ENCODE measurements at regions not wholly inside any gene's neighbourhood (a gene's known extent, or its start where the extent isn't known, plus 50 kb on each side); places are given as distances from the start of the nearest gene placed in this dataset.
"Not testable (repeated sequence)": the region's sequence is repeated elsewhere in the genome, so short reads cannot be mapped to it uniquely, and the experiment has no call there.

DNA sequence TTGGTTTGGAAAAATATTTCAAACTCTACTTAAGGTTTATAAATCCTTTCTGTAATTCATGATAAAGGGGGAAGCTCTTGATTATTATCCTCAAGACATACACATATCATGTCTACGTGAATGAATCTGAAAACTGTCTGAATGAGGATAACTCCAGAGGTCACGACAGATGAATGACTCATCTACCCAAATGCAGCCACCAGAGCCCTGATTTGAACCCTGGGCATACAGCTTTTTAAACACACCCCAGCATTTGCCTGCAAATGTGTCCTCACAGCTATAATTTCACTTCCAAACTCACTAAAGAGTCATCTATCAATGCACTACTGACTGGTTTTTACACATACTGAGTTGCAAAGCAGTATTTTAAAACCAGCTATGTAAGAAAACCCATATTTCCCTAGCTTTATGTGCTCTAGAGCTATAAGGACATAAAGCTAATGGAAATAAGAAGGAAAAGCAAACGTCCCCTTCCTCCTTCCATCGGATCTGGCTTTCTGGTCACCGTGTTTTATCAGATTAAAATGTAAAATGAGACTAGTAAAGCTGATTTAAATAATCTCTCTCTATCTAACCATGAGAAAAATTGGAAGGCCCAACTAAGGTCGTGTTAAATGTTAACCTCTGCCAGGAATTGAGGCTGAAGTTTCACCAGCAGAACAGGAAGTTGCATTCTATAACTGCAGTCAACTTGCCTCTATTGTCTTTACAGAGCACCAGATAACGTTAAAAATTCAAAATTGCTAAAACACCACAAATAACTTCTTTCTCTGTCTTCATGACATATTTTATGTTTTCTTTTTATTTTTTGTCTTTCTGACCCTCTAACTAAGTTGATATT, 63.1 kb upstream of the SPP1 start:
- TF ChIP-seq, protein P1, sequence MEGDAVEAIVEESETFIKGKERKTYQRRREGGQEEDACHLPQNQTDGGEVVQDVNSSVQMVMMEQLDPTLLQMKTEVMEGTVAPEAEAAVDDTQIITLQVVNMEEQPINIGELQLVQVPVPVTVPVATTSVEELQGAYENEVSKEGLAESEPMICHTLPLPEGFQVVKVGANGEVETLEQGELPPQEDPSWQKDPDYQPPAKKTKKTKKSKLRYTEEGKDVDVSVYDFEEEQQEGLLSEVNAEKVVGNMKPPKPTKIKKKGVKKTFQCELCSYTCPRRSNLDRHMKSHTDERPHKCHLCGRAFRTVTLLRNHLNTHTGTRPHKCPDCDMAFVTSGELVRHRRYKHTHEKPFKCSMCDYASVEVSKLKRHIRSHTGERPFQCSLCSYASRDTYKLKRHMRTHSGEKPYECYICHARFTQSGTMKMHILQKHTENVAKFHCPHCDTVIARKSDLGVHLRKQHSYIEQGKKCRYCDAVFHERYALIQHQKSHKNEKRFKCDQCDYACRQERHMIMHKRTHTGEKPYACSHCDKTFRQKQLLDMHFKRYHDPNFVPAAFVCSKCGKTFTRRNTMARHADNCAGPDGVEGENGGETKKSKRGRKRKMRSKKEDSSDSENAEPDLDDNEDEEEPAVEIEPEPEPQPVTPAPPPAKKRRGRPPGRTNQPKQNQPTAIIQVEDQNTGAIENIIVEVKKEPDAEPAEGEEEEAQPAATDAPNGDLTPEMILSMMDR (IDR thresholded peaks at IDR 0.05; ENCODE audit: partially characterized antibody, unreplicated experiment) = no peak
- DNase-seq = no peak
- Mint-ChIP-seq H3K27me3 (ENCODE audit: unreplicated experiment) (no peaks in the 10 kb centered on the region), H3K36me3 (ENCODE audit: unreplicated experiment) (peaks cover 3% of the 10 kb centered on the region), H3K4me1 (ENCODE audit: low read depth, unreplicated experiment) (peaks cover 4% of the 10 kb centered on the region), H3K4me3 (ENCODE audit: unreplicated experiment) (no peak overlapping the region), H3K9me3 (ENCODE audit: unreplicated experiment) (no peaks in the 10 kb centered on the region), H3K27ac (ENCODE audit: unreplicated experiment) (no peak overlapping the region)

DNA sequence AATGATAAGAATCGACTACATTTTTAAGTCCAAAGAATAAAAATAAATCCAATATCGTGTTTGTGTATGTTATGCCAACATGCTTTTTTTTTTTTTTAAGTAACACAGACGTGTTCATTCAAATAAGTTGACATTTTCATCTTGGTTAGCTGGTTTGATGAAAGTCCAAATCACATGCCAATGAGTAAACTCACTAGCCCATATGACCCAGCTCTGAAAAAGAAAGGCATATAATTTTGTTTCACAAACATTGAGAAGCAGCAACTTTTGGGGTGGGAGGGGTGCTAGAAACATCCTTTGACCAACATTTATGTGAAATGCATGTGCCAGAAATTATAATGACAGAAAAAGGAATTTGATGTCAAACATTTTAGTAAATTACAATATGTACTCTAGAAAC, 61.6 kb upstream of the SPP1 start:
- H3K4me1 Mint-ChIP-seq (ENCODE audit: low read depth, unreplicated experiment) = peaks cover 4% of the 10 kb centered on the region

DNA sequence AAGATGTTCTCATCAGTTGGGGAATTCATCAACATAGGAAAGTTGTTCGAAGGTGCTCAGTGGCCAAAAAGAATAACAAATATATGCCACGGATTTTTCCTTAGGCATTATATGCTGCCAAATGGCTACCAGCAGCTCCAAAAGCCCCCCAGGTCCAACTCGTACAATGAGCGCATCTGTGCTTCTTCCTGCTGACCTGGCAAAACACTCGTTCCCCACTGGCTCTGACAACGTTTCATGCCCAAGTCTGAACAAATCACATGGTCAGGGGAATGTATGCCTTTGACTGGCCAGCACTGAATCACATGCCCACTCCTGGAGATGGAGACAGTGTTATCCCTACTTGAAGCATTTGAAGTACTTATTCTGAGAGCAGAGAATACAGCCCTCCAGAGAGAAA, 59.9 kb upstream of the SPP1 start:
- Mint-ChIP-seq H3K4me1 (ENCODE audit: low read depth, unreplicated experiment) (peaks cover 4% of the 10 kb centered on the region), H3K36me3 (ENCODE audit: unreplicated experiment) (no peaks in the 10 kb centered on the region), H3K9me3 (ENCODE audit: unreplicated experiment) (no peaks in the 10 kb centered on the region), H3K4me3 (ENCODE audit: unreplicated experiment) (no peak overlapping the region), H3K27me3 (ENCODE audit: unreplicated experiment) (no peaks in the 10 kb centered on the region), H3K27ac (ENCODE audit: unreplicated experiment) (no peak overlapping the region)
- TF ChIP-seq, protein P1 (IDR thresholded peaks at IDR 0.05; ENCODE audit: partially characterized antibody, unreplicated experiment) = no peak
- DNase-seq = no peak

More for the DNA sequence above, 61.6 kb upstream of the SPP1 start:
- Mint-ChIP-seq H3K4me3 (ENCODE audit: unreplicated experiment) (no peak overlapping the region), H3K27me3 (ENCODE audit: unreplicated experiment) (no peaks in the 10 kb centered on the region), H3K9me3 (ENCODE audit: unreplicated experiment) (no peaks in the 10 kb centered on the region), H3K27ac (ENCODE audit: unreplicated experiment) (no peak overlapping the region), H3K36me3 (ENCODE audit: unreplicated experiment) (peaks cover 3% of the 10 kb centered on the region)
- TF ChIP-seq, protein P1 (IDR thresholded peaks at IDR 0.05; ENCODE audit: partially characterized antibody, unreplicated experiment) = no peak
- DNase-seq = no peak

DNA sequence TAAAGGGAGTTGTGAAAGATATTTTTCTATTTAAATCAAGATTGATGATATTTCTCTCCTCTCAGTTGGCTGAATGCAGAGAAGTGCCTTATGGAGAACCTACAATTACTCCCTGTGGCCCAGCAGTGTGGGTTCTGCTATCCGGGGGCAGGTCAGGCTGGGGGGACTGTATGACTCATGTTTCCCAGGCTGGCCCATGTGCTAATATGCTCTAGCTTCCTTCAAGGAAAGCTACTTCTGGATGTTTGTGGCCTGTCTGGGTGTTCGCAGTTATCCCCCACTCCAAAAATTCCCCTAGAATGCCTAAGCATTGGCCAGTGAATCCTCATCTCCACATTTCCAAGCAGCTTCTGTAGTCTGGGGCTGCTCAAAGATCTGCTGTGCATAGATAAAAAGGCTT, 58.9 kb upstream of the SPP1 start:
- no peaks in the 10 kb centered on the region for H3K36me3 Mint-ChIP-seq (ENCODE audit: unreplicated experiment)
- TF ChIP-seq, protein P1 (IDR thresholded peaks at IDR 0.05; ENCODE audit: partially characterized antibody, unreplicated experiment) = no peak
- H3K27ac Mint-ChIP-seq (ENCODE audit: unreplicated experiment) = no peak overlapping the region
- H3K9me3 Mint-ChIP-seq (ENCODE audit: unreplicated experiment) = no peaks in the 10 kb centered on the region
- no peaks in the 10 kb centered on the region for H3K27me3 Mint-ChIP-seq (ENCODE audit: unreplicated experiment)
- DNase-seq = no peak
- peaks cover 6% of the 10 kb centered on the region for H3K4me1 Mint-ChIP-seq (ENCODE audit: low read depth, unreplicated experiment)
- H3K4me3 Mint-ChIP-seq (ENCODE audit: unreplicated experiment) = no peak overlapping the region

DNA sequence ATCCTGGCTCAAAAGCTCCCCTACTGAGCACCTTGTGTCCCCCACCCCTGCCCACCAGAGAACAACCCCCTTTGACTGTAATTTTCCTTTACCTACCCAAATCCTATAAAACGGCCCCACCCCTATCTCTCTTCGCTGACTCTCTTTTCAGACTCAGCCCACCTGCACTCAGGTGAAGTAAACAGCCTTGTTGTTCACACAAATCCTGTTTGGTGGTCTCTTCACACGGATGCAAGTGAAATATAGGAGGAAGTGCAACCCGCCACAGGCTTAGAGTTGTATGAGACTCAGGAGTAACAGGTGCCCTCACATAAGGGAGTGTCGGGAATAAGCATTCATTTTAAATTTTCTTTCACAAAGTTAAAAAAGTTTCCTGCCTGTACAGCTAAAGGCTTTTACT, 57.6 kb upstream of the SPP1 start:
- H3K4me3 Mint-ChIP-seq (ENCODE audit: unreplicated experiment); DNase-seq; H3K27me3 Mint-ChIP-seq (ENCODE audit: unreplicated experiment); H3K9me3 Mint-ChIP-seq (ENCODE audit: unreplicated experiment); H3K27ac Mint-ChIP-seq (ENCODE audit: unreplicated experiment); H3K36me3 Mint-ChIP-seq (ENCODE audit: unreplicated experiment): not testable (repeated sequence)
- peaks cover 15% of the 10 kb centered on the region for H3K4me1 Mint-ChIP-seq (ENCODE audit: low read depth, unreplicated experiment)
